ENCODE measurements at regions not wholly inside any gene's neighbourhood (a gene's known extent, or its start where the extent isn't known, plus 50 kb on each side); places are given as distances from the start of the nearest gene placed in this dataset.

DNA sequence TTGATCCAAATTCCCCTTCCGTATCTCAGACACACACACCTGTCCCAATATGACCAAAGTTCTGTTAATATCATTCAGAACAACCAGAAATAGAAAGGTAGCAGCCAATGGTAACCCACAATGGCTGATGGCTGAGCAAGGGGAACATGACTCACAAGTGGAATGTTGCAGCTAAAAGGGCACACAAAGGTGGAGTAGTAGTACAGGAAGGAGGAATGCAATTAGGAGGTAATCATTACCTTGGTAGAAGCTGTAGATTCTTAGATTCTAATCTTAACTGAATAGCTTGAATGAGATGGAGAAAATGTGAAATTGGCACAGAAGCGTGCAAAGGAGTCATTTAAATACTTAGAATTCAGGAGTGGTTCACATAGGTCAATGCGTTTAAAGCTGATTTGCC lies 347.9 kb downstream of the NR2F2 start (continued):
- TF ChIP-seq, protein P1, sequence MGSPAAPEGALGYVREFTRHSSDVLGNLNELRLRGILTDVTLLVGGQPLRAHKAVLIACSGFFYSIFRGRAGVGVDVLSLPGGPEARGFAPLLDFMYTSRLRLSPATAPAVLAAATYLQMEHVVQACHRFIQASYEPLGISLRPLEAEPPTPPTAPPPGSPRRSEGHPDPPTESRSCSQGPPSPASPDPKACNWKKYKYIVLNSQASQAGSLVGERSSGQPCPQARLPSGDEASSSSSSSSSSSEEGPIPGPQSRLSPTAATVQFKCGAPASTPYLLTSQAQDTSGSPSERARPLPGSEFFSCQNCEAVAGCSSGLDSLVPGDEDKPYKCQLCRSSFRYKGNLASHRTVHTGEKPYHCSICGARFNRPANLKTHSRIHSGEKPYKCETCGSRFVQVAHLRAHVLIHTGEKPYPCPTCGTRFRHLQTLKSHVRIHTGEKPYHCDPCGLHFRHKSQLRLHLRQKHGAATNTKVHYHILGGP (tag by site-specific recombination; IDR thresholded peaks at IDR 0.05) = no peak
- TF ChIP-seq TCF7L2 (IDR thresholded peaks at IDR 0.05; ENCODE audit: borderline replicate concordance, low read depth, low read length) (no peak), ZNF837 (tag by site-specific recombination; IDR thresholded peaks at IDR 0.05) (no peak), ZNF549 (tag by site-specific recombination; IDR thresholded peaks at IDR 0.05) (no peak), HOXA7 (CRISPR knock-in tag; IDR thresholded peaks at IDR 0.05; ENCODE audit: borderline replicate concordance) (no peak), ZNF311 (tag by site-specific recombination; IDR thresholded peaks at IDR 0.05; ENCODE audit: borderline replicate concordance) (no peak)
- TF ChIP-seq, protein P2, sequence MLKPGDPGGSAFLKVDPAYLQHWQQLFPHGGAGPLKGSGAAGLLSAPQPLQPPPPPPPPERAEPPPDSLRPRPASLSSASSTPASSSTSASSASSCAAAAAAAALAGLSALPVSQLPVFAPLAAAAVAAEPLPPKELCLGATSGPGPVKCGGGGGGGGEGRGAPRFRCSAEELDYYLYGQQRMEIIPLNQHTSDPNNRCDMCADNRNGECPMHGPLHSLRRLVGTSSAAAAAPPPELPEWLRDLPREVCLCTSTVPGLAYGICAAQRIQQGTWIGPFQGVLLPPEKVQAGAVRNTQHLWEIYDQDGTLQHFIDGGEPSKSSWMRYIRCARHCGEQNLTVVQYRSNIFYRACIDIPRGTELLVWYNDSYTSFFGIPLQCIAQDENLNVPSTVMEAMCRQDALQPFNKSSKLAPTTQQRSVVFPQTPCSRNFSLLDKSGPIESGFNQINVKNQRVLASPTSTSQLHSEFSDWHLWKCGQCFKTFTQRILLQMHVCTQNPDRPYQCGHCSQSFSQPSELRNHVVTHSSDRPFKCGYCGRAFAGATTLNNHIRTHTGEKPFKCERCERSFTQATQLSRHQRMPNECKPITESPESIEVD (tag by site-specific recombination; IDR thresholded peaks at IDR 0.05) = no peak
- TF ChIP-seq, protein P3, sequence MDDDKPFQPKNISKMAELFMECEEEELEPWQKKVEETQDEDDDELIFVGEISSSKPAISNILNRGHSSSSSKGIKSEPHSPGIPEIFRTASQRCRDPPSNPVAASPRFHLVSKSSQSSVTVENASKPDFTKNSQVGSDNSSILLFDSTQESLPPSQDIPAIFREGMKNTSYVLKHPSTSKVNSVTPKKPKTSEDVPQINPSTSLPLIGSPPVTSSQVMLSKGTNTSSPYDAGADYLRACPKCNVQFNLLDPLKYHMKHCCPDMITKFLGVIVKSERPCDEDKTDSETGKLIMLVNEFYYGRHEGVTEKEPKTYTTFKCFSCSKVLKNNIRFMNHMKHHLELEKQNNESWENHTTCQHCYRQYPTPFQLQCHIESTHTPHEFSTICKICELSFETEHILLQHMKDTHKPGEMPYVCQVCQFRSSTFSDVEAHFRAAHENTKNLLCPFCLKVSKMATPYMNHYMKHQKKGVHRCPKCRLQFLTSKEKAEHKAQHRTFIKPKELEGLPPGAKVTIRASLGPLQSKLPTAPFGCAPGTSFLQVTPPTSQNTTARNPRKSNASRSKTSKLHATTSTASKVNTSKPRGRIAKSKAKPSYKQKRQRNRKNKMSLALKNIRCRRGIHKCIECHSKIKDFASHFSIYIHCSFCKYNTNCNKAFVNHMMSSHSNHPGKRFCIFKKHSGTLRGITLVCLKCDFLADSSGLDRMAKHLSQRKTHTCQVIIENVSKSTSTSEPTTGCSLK (tag by site-specific recombination; IDR thresholded peaks at IDR 0.05) = no peak
- TF ChIP-seq, protein P4, sequence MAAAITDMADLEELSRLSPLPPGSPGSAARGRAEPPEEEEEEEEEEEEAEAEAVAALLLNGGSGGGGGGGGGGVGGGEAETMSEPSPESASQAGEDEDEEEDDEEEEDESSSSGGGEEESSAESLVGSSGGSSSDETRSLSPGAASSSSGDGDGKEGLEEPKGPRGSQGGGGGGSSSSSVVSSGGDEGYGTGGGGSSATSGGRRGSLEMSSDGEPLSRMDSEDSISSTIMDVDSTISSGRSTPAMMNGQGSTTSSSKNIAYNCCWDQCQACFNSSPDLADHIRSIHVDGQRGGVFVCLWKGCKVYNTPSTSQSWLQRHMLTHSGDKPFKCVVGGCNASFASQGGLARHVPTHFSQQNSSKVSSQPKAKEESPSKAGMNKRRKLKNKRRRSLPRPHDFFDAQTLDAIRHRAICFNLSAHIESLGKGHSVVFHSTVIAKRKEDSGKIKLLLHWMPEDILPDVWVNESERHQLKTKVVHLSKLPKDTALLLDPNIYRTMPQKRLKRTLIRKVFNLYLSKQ (tag by site-specific recombination; IDR thresholded peaks at IDR 0.05; ENCODE audit: borderline replicate concordance) = no peak

DNA sequence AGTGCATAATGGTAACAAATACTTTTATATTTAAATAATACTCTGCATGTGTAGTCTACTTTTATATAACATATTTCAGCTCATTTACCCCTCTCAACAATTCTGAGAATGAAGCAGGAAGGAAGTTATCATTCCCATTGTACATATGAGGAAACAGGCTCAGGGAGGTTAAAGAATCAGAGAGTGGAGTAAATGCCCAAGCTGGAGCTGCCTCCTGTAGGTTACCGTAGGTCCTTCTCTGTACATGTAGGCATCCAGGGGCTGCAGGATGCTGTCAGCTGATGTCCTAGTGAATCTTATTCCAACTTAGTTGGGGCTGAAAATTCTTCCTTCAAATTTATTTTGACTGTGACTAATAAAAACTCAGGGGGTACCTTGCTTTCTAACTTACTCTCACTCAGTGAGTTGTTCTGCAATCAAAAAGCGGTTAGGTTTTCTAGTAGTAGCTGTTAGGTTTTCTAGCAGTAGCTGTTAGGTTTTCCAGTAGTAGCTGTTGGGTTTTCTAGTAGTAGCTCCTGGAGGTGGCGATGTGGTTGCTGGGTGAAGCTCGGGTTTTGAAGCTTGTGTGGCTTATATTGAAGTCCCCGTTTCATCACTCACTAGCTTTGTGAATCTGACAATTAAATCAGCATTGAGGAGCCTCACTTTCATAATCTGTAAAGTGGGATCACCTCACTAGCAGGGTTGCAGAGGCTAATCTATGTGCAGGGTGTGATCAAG lies 357.0 kb downstream of the NR2F2 start:
- CTCF ChIA-PET = interaction anchor here (0.6 to 1.5 kb wide), 3 partner anchors 360 to 1011 kb away, joined by 3 to 5 read pairs (median 4); no protein-coding TSS in a partner anchor
- H3K4me3 ChIP-seq (ENCODE audit: low read depth, low read length) = no peak overlapping the region

DNA sequence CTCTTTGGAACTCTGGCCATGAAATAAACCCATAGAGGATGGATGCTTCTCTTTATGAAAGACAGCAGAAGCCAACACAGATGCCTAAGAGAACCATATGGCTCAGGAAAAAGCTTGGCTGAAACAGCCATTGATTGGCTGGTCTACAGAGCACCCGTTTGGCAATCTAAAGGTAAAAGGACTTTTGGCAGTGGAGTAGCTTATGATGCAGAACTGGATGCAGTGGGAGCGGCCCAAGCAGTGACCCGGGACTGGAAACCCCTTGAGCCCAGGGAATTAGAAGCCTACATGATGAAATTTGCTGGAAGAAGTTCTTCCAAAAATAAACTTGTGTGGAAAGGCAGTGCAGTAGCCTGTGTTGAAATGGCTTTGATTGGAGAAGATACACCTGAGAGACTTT lies 360.2 kb downstream of the NR2F2 start:
- Histone ChIP-seq H3K4me3 (ENCODE audit: low read depth, low read length) (no peak overlapping the region), H3K4me1 (ENCODE audit: control insufficient read depth, insufficient read depth, low read length) (peaks cover 35% of the 10 kb centered on the region), H3K27ac (ENCODE audit: extremely low read depth, low read depth, low read length) (no peak overlapping the region), H3K9me3 (ENCODE audit: control insufficient read depth, insufficient read depth, low read depth, low read length) (no peaks in the 10 kb centered on the region), H3K36me3 (ENCODE audit: control insufficient read depth in 2 of 2, insufficient read depth in 1 of 2, low read length in 2 of 2) (no peaks in the 10 kb centered on the region)
- ChIA-PET CTCF (no interaction called here), POLR2A (no interaction called here)
- TF ChIP-seq ZNF221 (tag by site-specific recombination; IDR thresholded peaks at IDR 0.05; ENCODE audit: borderline replicate concordance) (no peak), MEIS1 (CRISPR knock-in tag; IDR thresholded peaks at IDR 0.05; ENCODE audit: borderline replicate concordance) (no peak), ZNF521 (tag by site-specific recombination; IDR thresholded peaks at IDR 0.05) (no peak), OSR2 (tag by site-specific recombination; IDR thresholded peaks at IDR 0.05) (no peak), SCRT2 (tag by site-specific recombination; IDR thresholded peaks at IDR 0.05) (no peak), WT1 (tag by site-specific recombination; IDR thresholded peaks at IDR 0.05) (no peak), ZNF530 (tag by site-specific recombination; IDR thresholded peaks at IDR 0.05; ENCODE audit: low read depth) (no peak), ZNF248 (tag by site-specific recombination; IDR thresholded peaks at IDR 0.05) (no peak), KLF1 (tag by site-specific recombination; IDR thresholded peaks at IDR 0.05) (no peak)
- TF ChIP-seq, protein P5, sequence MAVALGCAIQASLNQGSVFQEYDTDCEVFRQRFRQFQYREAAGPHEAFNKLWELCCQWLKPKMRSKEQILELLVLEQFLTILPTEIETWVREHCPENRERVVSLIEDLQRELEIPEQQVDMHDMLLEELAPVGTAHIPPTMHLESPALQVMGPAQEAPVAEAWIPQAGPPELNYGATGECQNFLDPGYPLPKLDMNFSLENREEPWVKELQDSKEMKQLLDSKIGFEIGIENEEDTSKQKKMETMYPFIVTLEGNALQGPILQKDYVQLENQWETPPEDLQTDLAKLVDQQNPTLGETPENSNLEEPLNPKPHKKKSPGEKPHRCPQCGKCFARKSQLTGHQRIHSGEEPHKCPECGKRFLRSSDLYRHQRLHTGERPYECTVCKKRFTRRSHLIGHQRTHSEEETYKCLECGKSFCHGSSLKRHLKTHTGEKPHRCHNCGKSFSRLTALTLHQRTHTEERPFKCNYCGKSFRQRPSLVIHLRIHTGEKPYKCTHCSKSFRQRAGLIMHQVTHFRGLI (tag by site-specific recombination; IDR thresholded peaks at IDR 0.05) = no peak
- TF ChIP-seq, protein P6, sequence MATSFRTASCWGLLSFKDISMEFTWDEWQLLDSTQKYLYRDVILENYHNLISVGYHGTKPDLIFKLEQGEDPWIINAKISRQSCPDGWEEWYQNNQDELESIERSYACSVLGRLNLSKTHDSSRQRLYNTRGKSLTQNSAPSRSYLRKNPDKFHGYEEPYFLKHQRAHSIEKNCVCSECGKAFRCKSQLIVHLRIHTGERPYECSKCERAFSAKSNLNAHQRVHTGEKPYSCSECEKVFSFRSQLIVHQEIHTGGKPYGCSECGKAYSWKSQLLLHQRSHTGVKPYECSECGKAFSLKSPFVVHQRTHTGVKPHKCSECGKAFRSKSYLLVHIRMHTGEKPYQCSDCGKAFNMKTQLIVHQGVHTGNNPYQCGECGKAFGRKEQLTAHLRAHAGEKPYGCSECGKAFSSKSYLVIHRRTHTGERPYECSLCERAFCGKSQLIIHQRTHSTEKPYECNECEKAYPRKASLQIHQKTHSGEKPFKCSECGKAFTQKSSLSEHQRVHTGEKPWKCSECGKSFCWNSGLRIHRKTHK (tag by site-specific recombination; IDR thresholded peaks at IDR 0.05) = no peak
- TF ChIP-seq, protein P7, sequence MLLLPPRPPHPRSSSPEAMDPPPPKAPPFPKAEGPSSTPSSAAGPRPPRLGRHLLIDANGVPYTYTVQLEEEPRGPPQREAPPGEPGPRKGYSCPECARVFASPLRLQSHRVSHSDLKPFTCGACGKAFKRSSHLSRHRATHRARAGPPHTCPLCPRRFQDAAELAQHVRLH (tag by site-specific recombination; IDR thresholded peaks at IDR 0.05) = no peak

More for the DNA sequence above, 357.0 kb downstream of the NR2F2 start:
- POLR2A ChIA-PET = no interaction called here
- Histone ChIP-seq H3K27ac (ENCODE audit: extremely low read depth, low read depth, low read length) (no peak overlapping the region), H3K36me3 (ENCODE audit: control insufficient read depth in 2 of 2, insufficient read depth in 1 of 2, low read length in 2 of 2) (no peaks in the 10 kb centered on the region), H3K9me3 (ENCODE audit: control insufficient read depth, insufficient read depth, low read depth, low read length) (no peaks in the 10 kb centered on the region), H3K4me1 (ENCODE audit: control insufficient read depth, insufficient read depth, low read length) (0 out of 2 replicates have a peak, but pooled peaks cover 5% of the 10 kb centered on the region)
- TF ChIP-seq ZNF239 (tag by site-specific recombination; IDR thresholded peaks at IDR 0.05) (no peak), SETDB1 (IDR thresholded peaks at IDR 0.05; ENCODE audit: insufficient read length, low read length) (peak; percentile 24), OSR2 (tag by site-specific recombination; IDR thresholded peaks at IDR 0.05) (0 out of 2 replicates have a peak, but pooled peaks have one; percentile 31)

All from HEK293 (cell line).